ENCODE measurements at regions not wholly inside any gene's neighbourhood (a gene's known extent, or its start where the extent isn't known, plus 50 kb on each side); places are given as distances from the start of the nearest gene placed in this dataset.

GRCh38 chr2:64914735-64915509 is 74.3 kb upstream of the SLC1A4 start:
- TF ChIP-seq CTCF (IDR thresholded peaks at IDR 0.05): no peak
- Mint-ChIP-seq H3K9me3 (no peaks in the 10 kb centered on the region), H3K4me3 (peak overlapping the region; percentile 71), H3K4me1 (peaks cover 68% of the 10 kb centered on the region), H3K27me3 (no peaks in the 10 kb centered on the region), H3K36me3 (ENCODE audit: low read depth) (peaks cover 8% of the 10 kb centered on the region), H3K27ac (peak overlapping the region; percentile 94)
- ATAC-seq (ENCODE audit: low read depth) (peak; percentile 73), DNase-seq (no peak)
- POLR2A ChIA-PET: interaction anchor here (0.7 to 8.1 kb wide), 28 partner anchors 10 to 589 kb away, joined by 3 to 102 read pairs (median 6); partner anchors contain the start of genes ACTR2, AFTPH, CEP68 and SERTAD2
- CTCF ChIA-PET: interaction anchor here (0.8 to 9.4 kb wide), 13 partner anchors 9 to 584 kb away, joined by 3 to 186 read pairs (median 3); partner anchors contain the start of gene CEP68
- intact Hi-C loops (cut with micrococcal nuclease): loop anchor here (1.0 to 10.0 kb wide), 7 partner anchors 188 to 700 kb away; partner anchors contain the start of genes ACTR2 and AFTPH

- ChIA-PET CTCF (interaction anchor here (0.8 to 9.4 kb wide), 13 partner anchors 9 to 585 kb away, joined by 3 to 186 read pairs (median 3); partner anchors contain the start of gene CEP68), POLR2A (interaction anchor here (0.7 to 8.1 kb wide), 28 partner anchors 9 to 589 kb away, joined by 3 to 102 read pairs (median 6); partner anchors contain the start of genes ACTR2, AFTPH, CEP68 and SERTAD2)
- Mint-ChIP-seq H3K4me1 (peaks cover 68% of the 10 kb centered on the region), H3K36me3 (ENCODE audit: low read depth) (peaks cover 9% of the 10 kb centered on the region), H3K9me3 (no peaks in the 10 kb centered on the region), H3K27ac (peak overlapping the region; percentile 94), H3K27me3 (no peaks in the 10 kb centered on the region), H3K4me3 (peak overlapping the region; percentile 71)
- ATAC-seq (ENCODE audit: low read depth) (peak; percentile 16), DNase-seq (no peak)
- no peak for TF ChIP-seq CTCF (IDR thresholded peaks at IDR 0.05)
- intact Hi-C loops (cut with micrococcal nuclease): loop anchor here (1.0 to 10.0 kb wide), 7 partner anchors 188 to 701 kb away; partner anchors contain the start of genes ACTR2 and AFTPH
These were observed 73.7 kb upstream of the SLC1A4 start for GRCh38 chr2:64915510-64915900.

- no peaks in the 10 kb centered on the region for H3K9me3 Mint-ChIP-seq
- H3K27ac Mint-ChIP-seq: peak overlapping the region; percentile 90
- ATAC-seq (ENCODE audit: low read depth): no peak
- H3K4me3 Mint-ChIP-seq: peak overlapping the region; percentile 91
- ChIA-PET POLR2A (interaction anchor here (0.6 to 8.1 kb wide), 27 partner anchors 8 to 274 kb away, joined by 3 to 102 read pairs (median 5); partner anchors contain the start of genes CEP68, RAB1A, SERTAD2 and SLC1A4), CTCF (interaction anchor here (0.5 to 9.4 kb wide), 39 partner anchors 8 to 587 kb away, joined by 3 to 186 read pairs (median 5); partner anchors contain the start of gene CEP68)
- H3K27me3 Mint-ChIP-seq: no peaks in the 10 kb centered on the region
- H3K36me3 Mint-ChIP-seq (ENCODE audit: low read depth): peaks cover 25% of the 10 kb centered on the region
- DNase-seq: no peak
- intact Hi-C loops (cut with micrococcal nuclease): loop anchor here (5.0 to 10.0 kb wide), 4 partner anchors 191 to 704 kb away; partner anchors contain the start of gene ACTR2
- peaks cover 80% of the 10 kb centered on the region for H3K4me1 Mint-ChIP-seq
- TF ChIP-seq CTCF (IDR thresholded peaks at IDR 0.05): no peak
These were observed 70.8 kb upstream of the SLC1A4 start for GRCh38 chr2:64918220-64918886.

GRCh38 chr2:64919261-64919660 is 69.9 kb upstream of the SLC1A4 start:
- peak overlapping the region; percentile 79 for H3K27ac Mint-ChIP-seq
- peak overlapping the region; percentile 35 for H3K4me3 Mint-ChIP-seq
- no peak for DNase-seq
- H3K27me3 Mint-ChIP-seq: no peaks in the 10 kb centered on the region
- no peak for TF ChIP-seq CTCF (IDR thresholded peaks at IDR 0.05)
- intact Hi-C loops (cut with micrococcal nuclease): loop anchor here (5.0 to 10.0 kb wide), 4 partner anchors 192 to 704 kb away; partner anchors contain the start of gene ACTR2
- no peak for ATAC-seq (ENCODE audit: low read depth)
- peaks cover 30% of the 10 kb centered on the region for H3K36me3 Mint-ChIP-seq (ENCODE audit: low read depth)
- H3K9me3 Mint-ChIP-seq: no peaks in the 10 kb centered on the region
- POLR2A ChIA-PET: interaction anchor here (0.6 to 8.1 kb wide), 8 partner anchors 11 to 306 kb away, joined by 4 to 102 read pairs (median 4); partner anchors contain the start of gene SLC1A4
- CTCF ChIA-PET: interaction anchor here (0.8 to 9.4 kb wide), 10 partner anchors 13 to 145 kb away, joined by 3 to 186 read pairs (median 12); partner anchors contain the start of gene CEP68
- peaks cover 80% of the 10 kb centered on the region for H3K4me1 Mint-ChIP-seq
